ENCODE measurements at regions not wholly inside any gene's neighbourhood (a gene's known extent, or its start where the extent isn't known, plus 50 kb on each side); places are given as distances from the start of the nearest gene placed in this dataset.

DNA sequence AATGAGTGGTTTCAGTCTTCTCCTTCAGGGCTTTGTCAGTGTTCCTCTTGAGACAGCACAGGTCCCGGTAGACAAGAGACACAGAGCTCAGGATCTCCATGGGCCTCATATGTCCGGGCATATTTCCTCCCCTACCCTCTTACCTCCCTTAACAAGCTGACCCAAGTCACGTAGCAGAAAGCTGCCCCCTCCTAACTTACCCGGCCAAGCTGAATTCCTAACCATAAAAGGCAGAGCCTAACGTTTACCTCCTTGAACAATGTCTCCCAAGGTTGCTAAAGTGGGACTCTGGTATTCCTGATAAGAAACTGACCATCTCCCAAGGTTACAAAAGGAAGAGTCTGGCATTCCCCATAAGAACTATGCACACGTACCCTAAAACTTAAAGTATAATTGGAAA lies 182.2 kb upstream of the USP15 start:
- no peak for DNase-seq

DNA sequence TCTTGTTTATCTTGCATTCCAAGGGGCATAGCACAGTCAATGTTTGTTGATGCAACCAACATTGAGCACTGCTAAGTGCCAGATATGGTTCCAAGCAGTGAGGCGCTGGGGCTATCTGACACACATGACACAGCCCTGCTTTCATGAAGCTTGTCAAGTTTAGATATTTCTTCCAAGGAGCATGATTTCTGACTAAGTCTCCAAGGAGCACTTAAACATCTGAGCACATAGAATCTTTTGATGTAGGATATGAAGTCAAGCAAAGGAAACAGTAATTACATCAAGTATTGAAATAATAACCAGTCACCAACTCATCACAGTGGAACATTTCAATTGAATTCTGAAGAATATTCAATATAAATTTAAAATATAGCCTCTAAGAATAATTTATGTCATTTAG lies 177.8 kb upstream of the USP15 start:
- no peak for DNase-seq

DNA sequence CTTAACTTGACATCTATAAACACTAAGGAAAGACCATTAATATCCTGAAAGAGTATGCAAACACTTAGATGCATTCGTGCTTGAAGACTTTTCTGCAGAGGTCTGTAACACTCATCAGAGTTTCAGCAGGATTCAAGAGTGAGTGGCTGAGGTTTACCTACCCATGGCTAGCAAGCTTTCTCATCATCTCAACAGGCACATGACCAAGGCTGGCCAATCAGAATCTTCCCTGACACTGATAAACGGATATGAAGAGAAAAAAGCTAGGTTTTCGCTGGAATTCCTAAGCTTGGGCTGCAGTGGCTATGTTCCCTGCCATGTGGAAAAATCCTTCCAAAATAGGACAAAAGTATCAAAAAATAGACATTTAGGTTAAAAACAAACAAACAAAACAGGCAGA lies 162.1 kb upstream of the USP15 start:
- DNase-seq, result no peak

DNA sequence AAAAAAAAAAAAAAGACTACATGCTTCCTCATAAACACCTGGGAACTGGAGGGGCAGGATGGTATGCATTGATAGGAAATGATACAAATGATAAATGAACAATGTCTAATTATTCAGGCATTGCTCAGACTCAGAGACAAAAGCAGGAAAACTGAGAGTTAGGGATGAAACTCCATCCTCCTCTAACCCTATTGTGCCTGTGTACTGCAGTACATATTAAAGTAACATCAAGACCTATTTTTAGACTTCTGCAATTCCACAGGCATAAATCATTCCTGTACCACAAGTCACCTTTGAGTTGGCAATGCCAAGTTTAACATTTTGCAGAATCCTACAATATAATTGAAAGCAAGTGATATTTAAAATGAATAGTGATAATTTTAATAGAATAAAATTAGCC lies 156.5 kb upstream of the USP15 start:
- no peak for DNase-seq

DNA sequence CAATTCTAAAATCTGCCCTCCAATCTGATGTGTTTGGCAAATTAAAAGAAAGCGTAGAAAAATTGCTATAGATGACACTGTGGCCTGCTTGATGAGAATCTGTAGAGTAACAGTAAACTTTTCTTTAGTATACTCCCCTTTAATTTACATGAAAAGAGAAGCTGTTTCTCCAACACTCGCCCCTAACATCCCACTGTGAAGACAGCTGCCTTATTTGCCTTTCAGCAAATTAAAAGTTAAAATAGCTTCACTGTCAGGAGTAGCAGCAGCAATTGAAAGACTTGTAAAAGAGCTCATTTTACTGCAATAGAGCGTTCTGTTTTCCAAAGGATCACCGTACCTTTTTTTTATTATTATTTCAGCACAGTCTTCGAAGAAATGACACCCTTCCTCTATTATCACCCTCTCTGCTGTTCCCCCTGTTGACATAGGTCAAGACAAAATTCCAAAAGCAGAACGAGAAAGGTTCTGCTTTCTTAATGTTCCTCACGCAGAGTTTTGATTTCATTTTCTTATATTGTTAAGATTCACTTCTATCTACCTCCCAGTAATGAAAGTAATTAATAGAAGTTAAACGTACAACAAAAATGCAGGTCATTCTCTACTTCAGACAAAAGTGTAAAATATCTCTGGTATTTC lies 153.5 kb upstream of the USP15 start:
- DNase-seq, result no peak

DNA sequence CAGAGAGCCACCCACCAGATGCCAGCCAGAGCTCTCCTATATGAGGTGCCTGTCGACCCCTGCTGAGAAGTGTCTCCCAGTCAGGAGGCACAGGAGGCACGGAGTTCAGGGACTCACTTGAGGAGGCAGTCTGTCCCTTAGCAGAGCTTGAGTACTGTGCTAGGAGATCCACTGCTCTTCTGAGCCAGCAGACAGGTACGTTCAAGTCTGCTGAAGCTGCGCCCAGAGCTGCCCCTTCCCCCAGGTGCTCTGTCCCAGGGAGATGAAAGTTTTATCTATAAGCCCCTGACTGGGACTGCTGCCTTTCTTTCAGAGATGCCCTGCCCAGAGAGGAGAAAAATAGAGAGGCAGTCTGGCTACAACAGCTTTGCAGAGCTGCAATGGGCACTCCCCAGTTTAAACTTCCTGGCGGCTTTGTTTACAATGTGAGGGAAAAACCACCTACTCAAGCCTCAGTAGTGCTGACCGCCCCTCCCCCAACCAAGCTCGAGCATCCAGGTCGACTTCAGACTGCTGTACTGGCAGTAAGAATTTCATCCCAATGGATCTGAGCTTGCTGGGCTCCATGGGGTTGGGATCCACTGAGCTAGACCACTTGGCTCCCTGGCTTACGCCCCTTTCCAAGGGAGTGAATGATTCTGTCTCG lies 146.7 kb upstream of the USP15 start:
- DNase-seq, result no peak

DNA sequence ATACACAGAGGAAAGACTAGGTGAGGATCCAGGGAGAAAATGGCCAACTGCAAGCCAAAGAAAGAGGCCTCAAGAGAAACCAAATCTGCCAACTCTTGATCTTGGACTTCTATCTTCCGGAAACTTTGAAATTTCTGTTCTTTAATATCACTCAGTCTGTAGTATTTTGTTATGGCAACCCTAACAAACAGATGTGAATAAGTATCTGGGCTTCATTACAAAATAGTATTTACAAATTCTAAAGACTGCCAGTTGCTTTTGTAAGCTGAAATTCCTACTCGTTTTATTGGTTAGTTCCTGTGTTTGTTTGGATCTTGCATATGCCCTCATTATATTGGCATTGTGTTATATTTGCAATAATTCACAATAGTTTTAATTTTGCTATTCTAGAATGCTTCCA lies 143.2 kb upstream of the USP15 start:
- DNase-seq, result no peak

DNA sequence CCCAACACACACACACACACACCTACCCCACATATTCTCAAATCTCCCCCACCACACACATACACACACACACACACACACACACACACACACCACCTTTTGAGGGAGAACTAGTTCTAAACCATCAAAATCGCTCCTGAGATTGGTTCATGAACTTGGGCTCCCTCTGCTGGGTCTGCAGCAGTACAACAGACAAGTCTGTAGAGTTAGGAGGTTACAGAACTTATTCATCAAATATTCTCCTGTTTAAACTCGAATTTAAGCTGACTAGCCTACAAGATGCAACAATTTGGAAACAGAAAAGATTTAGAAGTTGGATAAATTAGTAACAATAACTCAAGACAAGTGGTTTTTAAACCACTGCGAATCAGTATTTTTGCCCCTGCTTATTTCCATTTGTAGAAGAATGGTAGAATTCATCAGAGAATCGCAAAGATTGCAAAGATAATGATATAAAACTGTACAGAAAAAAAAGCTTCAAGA lies 136.4 kb upstream of the USP15 start:
- DNase-seq, result peak; percentile 62

DNA sequence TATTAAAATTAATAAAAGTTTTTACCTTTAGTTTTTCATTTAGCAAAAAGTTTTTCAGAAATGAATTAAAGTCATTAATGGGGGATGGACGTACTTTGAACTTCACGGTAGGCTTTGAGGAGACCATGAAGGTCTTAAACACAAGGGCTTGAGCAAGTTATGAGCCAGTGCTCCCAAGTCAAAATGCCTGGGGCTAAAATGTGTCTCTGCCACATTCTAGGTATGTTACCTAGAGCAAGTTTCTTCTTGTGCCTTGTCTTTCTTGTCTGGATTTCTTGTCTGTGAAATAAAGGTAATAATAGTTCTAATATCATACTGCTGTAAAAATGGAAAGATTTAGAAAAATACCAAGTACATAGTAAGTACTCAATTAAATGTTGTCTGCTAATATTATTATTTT lies 132.7 kb upstream of the USP15 start:
- no peak for DNase-seq

DNA sequence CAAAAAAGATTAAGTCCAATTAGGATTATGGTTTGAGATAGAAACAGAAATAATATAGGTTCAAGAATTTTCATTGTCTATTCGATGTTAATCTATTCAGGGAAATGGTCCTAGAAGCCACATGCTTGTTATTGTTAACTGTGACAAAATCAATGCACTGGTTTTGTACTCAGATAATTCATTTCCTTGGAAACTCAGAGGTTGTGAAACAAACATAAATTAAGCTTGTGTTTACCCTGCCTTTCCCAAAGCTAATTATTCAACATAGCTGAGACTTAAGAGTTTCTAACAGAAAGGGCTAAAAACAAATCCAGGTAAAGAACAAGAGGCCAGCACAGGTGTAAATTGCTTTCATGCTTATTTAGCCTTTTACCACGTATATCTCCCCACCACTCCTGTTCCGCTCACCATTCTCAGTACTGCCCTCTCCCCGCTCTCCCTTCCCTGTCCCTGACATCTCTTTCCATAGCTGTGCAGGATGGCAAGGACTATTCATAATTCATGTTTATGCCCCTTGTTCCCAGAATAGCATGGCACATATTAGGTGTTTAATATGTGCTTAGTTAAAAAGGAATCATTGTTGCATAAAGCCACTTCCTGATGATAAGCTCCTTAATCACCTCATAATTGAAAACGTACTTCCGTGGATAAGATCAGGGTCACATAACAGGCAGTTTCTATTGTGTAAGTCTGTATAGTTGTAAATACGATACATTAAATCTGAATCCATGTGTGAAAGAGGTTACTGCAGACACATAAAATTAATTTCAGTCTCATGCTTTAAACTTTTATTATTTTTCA lies 131.8 kb upstream of the USP15 start:
- no peak for DNase-seq

DNA sequence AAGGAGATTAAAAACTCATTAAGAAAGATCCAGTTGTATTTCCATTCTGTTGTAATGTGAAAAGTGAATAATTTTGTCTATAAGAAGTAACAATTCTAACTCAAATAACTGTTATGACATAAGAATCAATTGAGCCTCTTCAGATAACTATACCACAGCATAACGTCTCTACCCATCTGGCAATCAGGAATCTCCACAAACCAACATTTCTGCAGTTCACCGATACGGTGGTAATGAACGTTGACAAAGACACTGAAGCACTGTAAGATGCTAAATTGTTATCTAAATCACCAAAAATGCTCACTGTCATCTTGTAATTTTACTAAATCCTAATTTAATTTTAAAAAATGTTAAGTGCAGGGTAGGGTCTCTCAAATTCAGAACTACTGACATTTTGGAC lies 130.9 kb upstream of the USP15 start:
- DNase-seq, result no peak

DNA sequence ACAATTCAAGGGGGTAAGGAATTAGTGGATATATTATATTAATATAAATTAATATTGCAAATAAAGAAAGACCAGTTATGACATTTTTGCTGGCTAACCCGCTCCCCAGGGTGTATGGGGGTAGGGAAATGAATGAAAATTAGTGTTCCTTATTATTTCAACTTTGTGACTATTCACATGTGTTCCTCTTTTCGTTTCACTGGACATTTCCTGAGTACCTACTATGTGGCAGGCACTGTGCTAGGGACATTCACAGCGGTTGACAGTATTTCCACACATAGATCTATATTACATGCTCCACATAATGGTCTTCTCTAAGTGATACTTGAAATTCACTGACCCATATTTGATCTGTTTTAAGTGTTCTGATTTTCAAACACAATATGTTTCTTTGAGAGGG lies 129.8 kb upstream of the USP15 start:
- no peak for DNase-seq

DNA sequence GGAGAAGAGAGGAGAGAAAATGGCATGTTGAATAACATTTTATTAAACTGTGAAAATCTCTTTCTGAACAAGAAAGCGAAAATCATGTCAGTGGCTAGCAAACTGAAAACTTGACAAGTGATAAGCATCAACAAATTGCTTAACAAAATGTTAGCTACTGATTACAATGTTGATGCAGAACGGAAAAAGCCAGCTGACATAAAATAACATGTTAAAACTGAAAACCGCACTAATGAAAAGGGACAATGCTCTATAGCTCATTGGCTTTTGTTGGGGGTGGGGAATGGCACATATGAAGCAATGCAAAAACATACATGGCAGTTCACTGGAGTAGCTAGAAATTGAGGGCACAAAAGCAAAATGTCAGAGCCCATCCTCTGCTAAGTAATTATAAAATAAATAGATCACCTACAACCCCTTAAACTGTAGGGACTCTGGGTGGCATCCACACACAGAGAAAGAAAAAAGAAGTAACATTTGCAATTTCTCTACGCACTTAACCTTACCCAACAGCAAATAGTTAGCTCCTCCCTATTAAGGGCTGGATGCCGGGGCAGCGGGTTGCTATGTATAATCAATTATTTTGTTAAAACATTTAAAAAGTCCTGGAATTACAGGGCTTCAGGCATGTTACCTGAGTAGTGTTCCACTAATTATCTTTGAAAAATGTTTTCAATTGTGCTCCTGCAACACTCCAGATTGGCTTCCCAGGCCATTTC lies 129.2 kb upstream of the USP15 start:
- DNase-seq, result no peak

DNA sequence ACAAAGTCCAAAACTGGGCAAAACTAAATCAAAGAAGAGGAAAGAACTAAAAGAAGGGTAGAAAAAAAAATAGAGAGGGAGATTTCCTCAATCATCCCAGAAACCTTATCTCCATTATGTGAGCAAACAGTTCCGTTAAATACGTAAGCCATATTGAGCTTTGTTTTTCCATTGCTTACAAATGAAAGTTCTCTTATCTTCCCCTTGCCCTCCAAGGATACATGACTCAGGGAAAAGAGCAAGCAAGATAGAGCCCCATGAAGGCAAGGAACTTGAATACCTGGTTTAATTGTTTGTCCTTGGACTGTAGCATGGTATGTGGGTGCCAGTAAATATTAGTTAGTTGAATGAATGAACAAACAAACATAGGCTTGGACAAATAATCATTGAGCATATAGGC lies 126.8 kb upstream of the USP15 start:
- no peak for DNase-seq

DNA sequence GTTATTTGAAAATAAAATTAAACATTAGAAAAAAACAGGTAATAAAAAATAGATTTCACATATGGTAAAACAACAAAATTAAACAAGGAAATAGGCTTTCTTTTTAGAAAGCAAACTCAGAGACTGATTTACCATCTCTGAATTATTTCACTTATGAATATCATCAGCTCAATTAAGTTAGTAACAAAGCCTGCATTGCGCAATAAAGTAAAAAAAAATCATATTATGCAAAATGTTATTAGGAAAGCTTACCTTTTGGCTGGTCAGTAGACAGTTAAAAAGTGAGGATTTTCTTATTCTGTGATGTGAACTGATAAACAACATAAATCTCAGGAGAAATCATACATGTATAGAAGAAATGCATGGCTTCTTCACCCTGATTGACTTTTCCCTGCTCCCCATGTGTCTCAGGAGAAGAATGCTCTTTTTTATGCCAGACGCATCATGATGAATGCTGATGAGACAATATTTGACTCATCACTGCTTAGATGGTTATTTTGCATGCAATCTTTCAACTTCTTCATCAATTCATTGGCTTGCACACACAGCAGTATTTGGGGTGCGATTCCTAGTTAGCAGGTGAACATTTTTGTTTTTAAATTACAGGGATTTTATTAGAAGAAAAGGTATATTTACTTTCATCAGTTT lies 124.5 kb upstream of the USP15 start:
- DNase-seq, result no peak

DNA sequence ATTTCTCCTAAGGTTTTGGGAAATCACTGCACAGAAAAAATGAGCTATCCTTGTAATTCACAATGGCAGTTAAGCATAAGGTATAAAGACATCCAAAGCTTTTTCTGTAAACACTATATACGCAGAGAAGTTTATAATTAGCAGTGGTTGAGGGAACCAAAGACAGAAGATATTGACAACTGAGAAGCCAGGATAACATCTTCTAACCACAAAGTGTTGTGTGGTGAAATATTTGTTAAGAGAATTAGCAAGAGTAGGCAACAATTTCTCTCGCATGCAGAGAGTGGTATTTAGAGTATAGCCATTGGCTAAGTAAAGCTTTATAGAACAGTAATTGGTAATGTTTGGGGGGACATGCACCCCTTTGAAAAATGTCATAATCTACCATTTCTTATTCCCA lies 123.7 kb upstream of the USP15 start:
- DNase-seq, result no peak

DNA sequence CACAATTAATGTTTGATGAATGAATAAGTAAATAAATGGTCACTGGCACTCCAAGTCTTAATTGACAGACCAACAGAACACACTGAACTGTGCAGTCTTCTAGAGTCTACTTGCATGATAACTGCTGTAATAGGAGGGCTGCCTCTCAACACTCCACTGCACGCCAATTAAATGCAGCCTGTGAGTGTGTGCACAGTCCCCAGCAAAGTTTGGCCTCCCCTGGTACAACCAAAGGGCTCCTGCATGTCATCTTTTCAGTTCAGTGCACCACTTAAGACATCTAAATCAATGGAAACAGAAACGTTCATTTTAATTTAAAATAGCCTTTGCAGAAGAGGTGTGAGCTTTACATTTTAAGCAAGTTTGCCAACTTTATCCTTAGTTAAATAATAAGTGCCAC lies 121.7 kb upstream of the USP15 start:
- no peak for DNase-seq

DNA sequence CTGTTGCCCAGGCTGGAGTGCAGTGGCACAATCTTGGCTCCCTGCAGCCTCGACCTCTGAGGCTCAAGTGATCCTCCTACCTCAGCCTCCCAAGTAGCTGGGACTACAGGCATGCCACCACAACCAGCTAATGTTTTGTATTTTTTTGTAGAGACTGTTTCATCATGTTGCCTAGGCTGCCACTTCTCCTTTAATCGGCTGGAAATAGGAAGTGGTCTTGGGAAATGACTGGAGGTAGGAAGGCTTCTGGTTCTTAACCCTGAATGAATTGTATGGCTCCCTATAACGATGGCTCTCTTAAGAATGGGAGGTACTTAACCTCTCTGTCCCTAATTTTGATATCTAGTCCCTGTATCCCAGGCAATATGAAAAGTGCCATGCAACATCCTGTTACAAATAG lies 113.9 kb upstream of the USP15 start:
- DNase-seq, result no peak

DNA sequence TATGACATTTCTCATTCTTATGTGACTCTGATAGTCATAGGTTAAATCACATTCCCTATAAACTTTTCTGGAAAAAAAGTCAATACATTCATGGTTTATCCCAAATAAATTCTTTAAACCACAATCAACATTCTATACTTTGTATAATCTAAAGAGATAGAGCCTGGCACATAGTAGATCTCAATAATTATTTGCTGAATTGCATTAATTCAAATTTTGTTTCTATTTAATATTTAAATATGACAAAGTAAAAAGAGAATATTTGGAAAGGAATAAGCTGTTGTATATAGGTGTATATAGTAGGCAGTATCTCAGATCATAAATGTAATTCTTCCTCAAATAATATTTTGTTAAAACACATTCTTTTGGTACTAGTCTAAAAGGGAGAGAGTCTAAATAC lies 102.2 kb upstream of the USP15 start:
- DNase-seq, result no peak

DNA sequence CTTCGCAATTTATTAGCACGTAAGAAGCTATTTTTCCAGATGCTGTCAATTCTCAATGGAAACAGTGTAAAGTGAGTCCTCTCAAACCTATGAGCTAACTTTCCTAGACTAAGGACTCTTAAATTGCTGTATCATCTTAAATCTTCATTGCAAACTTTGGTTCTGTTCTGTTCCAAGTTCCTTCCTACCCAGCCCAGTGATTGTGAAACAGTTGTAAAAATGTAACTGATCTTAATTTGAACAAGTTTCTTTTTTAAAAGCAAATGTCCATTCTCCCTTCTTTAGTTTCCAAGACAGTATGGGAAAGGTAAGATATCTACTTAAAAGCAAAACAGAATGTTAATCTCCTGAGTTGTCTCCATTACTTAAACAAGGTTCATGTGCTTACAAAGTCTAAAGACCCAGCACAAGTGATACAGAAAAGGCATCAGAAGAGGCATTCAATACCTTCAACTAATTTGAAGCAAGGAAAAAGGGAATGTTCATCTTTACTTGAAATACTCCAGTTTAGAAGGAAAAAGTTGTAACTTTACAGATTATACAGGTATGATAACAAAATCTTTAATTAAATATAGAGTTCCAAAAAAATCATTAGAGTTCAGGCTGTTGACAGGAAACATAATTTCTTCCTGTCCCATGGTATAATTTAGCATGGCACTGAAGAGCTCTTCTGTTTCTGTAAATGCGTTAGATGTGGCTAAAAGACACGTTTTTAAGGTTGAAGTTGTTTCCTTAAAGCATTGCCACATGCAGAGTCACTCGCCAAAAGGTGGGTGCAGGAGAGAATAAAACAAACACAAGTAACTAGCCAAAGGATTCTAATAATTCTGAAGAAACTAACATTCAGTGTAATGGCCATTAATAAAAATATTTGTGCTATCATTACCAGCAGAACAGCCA lies 101.5 kb upstream of the USP15 start:
- DNase-seq, result no peak

DNA sequence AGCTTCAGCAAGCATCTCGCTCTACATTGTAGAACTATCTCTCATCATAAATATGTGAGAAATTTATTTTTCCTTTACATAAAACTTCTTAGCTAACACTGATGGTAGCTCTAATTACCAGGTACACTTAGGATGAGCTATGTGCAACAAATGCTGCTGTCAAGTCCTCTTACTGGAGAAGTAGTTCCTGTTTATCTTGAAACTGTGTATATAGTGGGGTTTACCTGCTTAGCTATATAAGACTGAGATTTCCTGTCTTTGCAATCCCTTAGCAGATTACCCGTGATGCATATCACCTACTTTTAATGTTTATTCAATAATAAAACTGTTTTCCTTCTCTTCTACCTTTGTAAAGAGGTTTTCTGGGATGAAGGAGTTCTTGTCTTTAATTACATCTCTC lies 98.0 kb upstream of the USP15 start:
- no peak for DNase-seq

DNA sequence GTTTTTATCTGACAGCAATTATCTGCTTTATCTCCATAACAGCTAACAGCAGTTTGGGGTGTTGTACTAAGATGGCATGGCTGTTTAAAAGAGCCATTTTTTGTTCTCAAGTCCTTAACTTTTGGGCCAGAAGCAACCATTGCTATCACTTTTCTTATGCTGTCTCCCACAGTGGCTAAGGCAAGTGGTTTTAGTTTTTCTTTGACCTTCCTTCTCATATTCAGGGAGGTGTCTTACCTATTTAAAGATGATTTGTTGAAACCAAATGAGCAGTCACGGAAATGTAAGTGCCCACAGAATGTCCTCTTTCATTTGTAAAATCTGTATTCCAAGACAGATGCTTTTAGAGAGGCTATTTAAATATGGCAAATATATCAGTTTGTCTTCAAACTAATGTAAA lies 96.8 kb upstream of the USP15 start:
- DNase-seq, result no peak
